ENCODE measurements at regions not wholly inside any gene's neighbourhood (a gene's known extent, or its start where the extent isn't known, plus 50 kb on each side); places are given as distances from the start of the nearest gene placed in this dataset.

- no peak for TF ChIP-seq CTCF (IDR thresholded peaks at IDR 0.05; ENCODE audit: unreplicated experiment in 3 of 3)
- no peaks in the 10 kb centered on the region for H3K36me3 Mint-ChIP-seq (ENCODE audit: low read depth)
- H3K4me1 Mint-ChIP-seq = peaks cover 33% of the 10 kb centered on the region
- no peaks in the 10 kb centered on the region for H3K9me3 Mint-ChIP-seq
- no peak overlapping the region for H3K27ac Mint-ChIP-seq
- no peak overlapping the region for H3K4me3 Mint-ChIP-seq
- peaks cover 15% of the 10 kb centered on the region for H3K27me3 Mint-ChIP-seq (ENCODE audit: low read depth)
Observed at GRCh38 chr10:120095875-120096274, 203.3 kb downstream of the SEC23IP start.

- peaks cover 39% of the 10 kb centered on the region for H3K4me1 Mint-ChIP-seq
- H3K4me3 Mint-ChIP-seq = no peak overlapping the region
- H3K9me3 Mint-ChIP-seq = no peaks in the 10 kb centered on the region
- H3K27ac Mint-ChIP-seq = peak overlapping the region in 2 of 3 experiments; percentile 25 to 40
- H3K27me3 Mint-ChIP-seq (ENCODE audit: low read depth) = peaks cover 19% of the 10 kb centered on the region
- TF ChIP-seq CTCF (IDR thresholded peaks at IDR 0.05; ENCODE audit: unreplicated experiment in 3 of 3) = no peak
- no peaks in the 10 kb centered on the region for H3K36me3 Mint-ChIP-seq (ENCODE audit: low read depth)
Observed at GRCh38 chr10:120097766-120098165, 205.2 kb downstream of the SEC23IP start.

GRCh38 chr10:120098232-120098930, 205.9 kb downstream of the SEC23IP start:
- Mint-ChIP-seq H3K9me3 (no peaks in the 10 kb centered on the region), H3K27me3 (ENCODE audit: low read depth) (peaks cover 19% of the 10 kb centered on the region), H3K27ac (peak overlapping the region; percentile 25 to 44 (median 40)), H3K4me1 (peaks cover 43% of the 10 kb centered on the region), H3K4me3 (peak overlapping the region in 1 of 3 experiments; percentile 2), H3K36me3 (ENCODE audit: low read depth) (no peaks in the 10 kb centered on the region)
- no peak for TF ChIP-seq CTCF (IDR thresholded peaks at IDR 0.05; ENCODE audit: unreplicated experiment in 3 of 3)

GRCh38 chr10:120103738-120104560, 211.4 kb downstream of the SEC23IP start:
- Mint-ChIP-seq H3K4me1 (peaks cover 39% of the 10 kb centered on the region), H3K27me3 (ENCODE audit: low read depth) (peaks cover 12% of the 10 kb centered on the region), H3K9me3 (no peaks in the 10 kb centered on the region), H3K4me3 (no peak overlapping the region), H3K36me3 (ENCODE audit: low read depth) (no peaks in the 10 kb centered on the region), H3K27ac (no peak overlapping the region)
- TF ChIP-seq CTCF (IDR thresholded peaks at IDR 0.05; ENCODE audit: unreplicated experiment in 3 of 3) = no peak

- Mint-ChIP-seq H3K27me3 (ENCODE audit: low read depth) (peaks cover 7% of the 10 kb centered on the region), H3K4me1 (peaks cover 28% of the 10 kb centered on the region), H3K4me3 (no peak overlapping the region), H3K36me3 (ENCODE audit: low read depth) (no peaks in the 10 kb centered on the region), H3K27ac (peak overlapping the region in 2 of 3 experiments; percentile 12 to 59), H3K9me3 (no peaks in the 10 kb centered on the region)
- no peak for TF ChIP-seq CTCF (IDR thresholded peaks at IDR 0.05; ENCODE audit: unreplicated experiment in 3 of 3)
Observed at GRCh38 chr10:120105001-120105400, 212.5 kb downstream of the SEC23IP start.
